Gastroesophageal sphincter (tissue), 4 donors: ENCODE measurements at regions not wholly inside any gene's neighbourhood (a gene's known extent, or its start where the extent isn't known, plus 50 kb on each side); places are given as distances from the start of the nearest gene placed in this dataset.

ENCODE experiments used
- ATAC-seq: fragments of 150-250 bp; one replicate; pipeline ENCODE4 v1.9.1; 2016; ENCODE audit warnings: mild to moderate bottlenecking, moderate library complexity
- H3K27ac ChIP-seq, 4 donors: fragments of 200-600 bp; sonication (generic) in 3 of 4; 1 replicate in 3 of 4; 2 replicates in 1 of 4; pipeline ENCODE4 v1.5.1; 2016 to 2019
- H3K27me3 ChIP-seq: fragments of 200-600 bp; sonication (generic); one replicate; pipeline ENCODE4 v1.5.1; 2019
- H3K36me3 ChIP-seq, 2 donors: fragments of 200-600 bp; sonication (generic); one replicate each; pipeline ENCODE4 v1.5.1; 2019; ENCODE audit warnings: control low read depth in 1 of 2
- H3K4me1 ChIP-seq, 3 donors: fragments of 200-600 bp; sonication (generic); 1 replicate in 2 of 3; 2 replicates in 1 of 3; pipeline ENCODE4 v1.5.1; 2016 to 2019; ENCODE audit warnings: control low read depth in 2 of 3
- H3K4me3 ChIP-seq, 2 donors: fragments of 200-600 bp; sonication (generic); one replicate each; pipeline ENCODE4 v1.5.1; 2019; ENCODE audit warnings: mild to moderate bottlenecking in 1 of 2, moderate library complexity in 1 of 2
- H3K9me3 ChIP-seq, 3 donors: fragments of 200-600 bp; sonication (generic); one replicate each; pipeline ENCODE4 v1.5.1; 2017 to 2019; ENCODE audit warnings: control low read depth in 2 of 3
- CTCF ChIP-seq, 4 experiments: fragments of 200-600 bp in 2 of 4; fragments of 450-650 bp in 2 of 4; sonication (generic) in 1 of 4; IDR thresholded peaks; one replicate each; pipeline ENCODE4 v1.5.1; 2017 to 2019; ENCODE audit warnings: antibody characterized with exemption in 4 of 4, mild to moderate bottlenecking in 2 of 4, moderate library complexity in 2 of 4
- EP300 ChIP-seq: sonication (generic); formaldehyde crosslinking; IDR thresholded peaks from one replicate; pipeline ENCODE4 v1.6.1; 2017; ENCODE audit warnings: antibody characterized with exemption, mild to moderate bottlenecking
- POLR2A ChIP-seq, 2 donors: fragments of 450-650 bp; IDR thresholded peaks; one replicate each; pipeline ENCODE4 v1.6.1; 2017; ENCODE audit warnings: antibody characterized with exemption in 2 of 2, mild to moderate bottlenecking in 2 of 2, moderate library complexity in 1 of 2
- POLR2AphosphoS5 ChIP-seq: sonication (generic); formaldehyde crosslinking; IDR thresholded peaks from one replicate; pipeline ENCODE4 v1.6.1; 2017; ENCODE audit warnings: antibody characterized with exemption
- WGBS, 2 donors: methylation state at CpG; one replicate each; pipeline ENCODE4 v1.1.5; 2018; ENCODE audit warnings: low coverage in 1 of 2; 5-methylcytosine and 5-hydroxymethylcytosine counted together

- TF ChIP-seq CTCF (IDR thresholded peaks at IDR 0.05): no peak
- TF ChIP-seq EP300: no peak
- no peak for TF ChIP-seq POLR2AphosphoS5
- no peak for TF ChIP-seq POLR2A (IDR thresholded peaks at IDR 0.05)
Measured at GRCh38 chr9:126157826-126158587, 168.6 kb upstream of the MVB12B start.

GRCh38 chr9:126158588-126159429 is 167.8 kb upstream of the MVB12B start:
- Histone ChIP-seq H3K36me3 (no peaks in the 10 kb centered on the region), H3K27me3 (peaks cover 25% of the 10 kb centered on the region), H3K4me3 (no peak overlapping the region), H3K4me1 (no peaks in the 10 kb centered on the region), H3K27ac (no peak overlapping the region), H3K9me3 (no peaks in the 10 kb centered on the region)
- TF ChIP-seq EP300 (no peak), CTCF (IDR thresholded peaks at IDR 0.05) (no peak), POLR2AphosphoS5 (no peak), POLR2A (IDR thresholded peaks at IDR 0.05) (no peak)
- WGBS, 2 donors: 25 to 80% methylated on average over 2 of the region's 10 CpGs
- no peak for ATAC-seq

More at GRCh38 chr9:126157826-126158587, 168.6 kb upstream of the MVB12B start:
- Histone ChIP-seq H3K27ac (no peak overlapping the region), H3K36me3 (no peaks in the 10 kb centered on the region), H3K4me1 (no peaks in the 10 kb centered on the region), H3K9me3 (no peaks in the 10 kb centered on the region), H3K27me3 (peaks cover 21% of the 10 kb centered on the region), H3K4me3 (no peak overlapping the region)
- WGBS, 2 donors: 50 to 68% methylated on average over 5 to 23 of the region's 29 CpGs
- no peak for ATAC-seq

DNA sequence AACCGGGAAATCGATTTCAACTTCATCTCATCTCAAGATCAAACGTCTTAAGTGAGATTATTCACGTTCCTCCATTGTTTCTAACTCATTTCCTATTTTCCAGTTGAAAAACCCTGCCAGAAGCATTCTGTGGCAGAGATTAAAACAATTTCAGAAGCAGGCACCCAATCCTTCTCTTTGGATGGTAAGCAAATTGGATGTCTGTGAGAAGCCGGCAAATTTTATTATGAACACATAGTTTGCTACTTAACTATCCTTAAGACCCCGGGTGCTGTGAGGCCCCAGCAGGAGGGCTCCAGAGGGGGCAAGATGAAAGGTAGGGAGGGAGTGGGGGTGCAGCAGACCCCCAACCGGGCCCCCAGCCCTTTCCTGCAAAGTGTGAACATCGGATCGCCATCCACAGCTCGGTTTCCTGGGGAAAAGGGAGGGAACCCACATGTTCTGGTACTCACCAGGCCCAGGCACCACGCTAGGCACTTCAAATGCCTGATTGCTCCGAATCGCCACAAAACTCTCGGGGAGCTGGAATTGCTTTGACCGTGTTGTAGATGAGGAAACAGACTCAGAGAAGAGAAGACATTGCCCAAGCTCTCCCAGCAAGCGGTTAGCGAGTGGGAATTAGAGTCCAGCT is 167.1 kb upstream of the MVB12B start:
- 54 to 70% methylated on average over 5 of the region's 17 CpGs for WGBS, 2 donors
- H3K27me3 ChIP-seq: peaks cover 23% of the 10 kb centered on the region
- no peak overlapping the region for H3K4me3 ChIP-seq
- TF ChIP-seq POLR2A (IDR thresholded peaks at IDR 0.05) (no peak), POLR2AphosphoS5 (no peak), CTCF (IDR thresholded peaks at IDR 0.05) (no peak), EP300 (no peak)
- no peaks in the 10 kb centered on the region for H3K9me3 ChIP-seq
- no peak for ATAC-seq
- no peaks in the 10 kb centered on the region for H3K36me3 ChIP-seq
- no peak overlapping the region for H3K27ac ChIP-seq
- H3K4me1 ChIP-seq: no peaks in the 10 kb centered on the region

- peaks cover 16% of the 10 kb centered on the region for H3K27me3 ChIP-seq
- no peak overlapping the region for H3K4me3 ChIP-seq
- no peaks in the 10 kb centered on the region for H3K9me3 ChIP-seq
- TF ChIP-seq EP300 (no peak), POLR2A (IDR thresholded peaks at IDR 0.05) (no peak), POLR2AphosphoS5 (no peak), CTCF (IDR thresholded peaks at IDR 0.05) (no peak)
- no peak overlapping the region for H3K27ac ChIP-seq
- no peak for ATAC-seq
- H3K36me3 ChIP-seq: no peaks in the 10 kb centered on the region
- WGBS, 2 donors: 87 to 88% methylated on average over 6 to 8 of the region's 10 CpGs
- no peaks in the 10 kb centered on the region for H3K4me1 ChIP-seq
Measured at GRCh38 chr9:126160067-126160853, 166.4 kb upstream of the MVB12B start.
